Astrocyte of the hippocampus (primary cell): ENCODE measurements at regions not wholly inside any gene's neighbourhood (a gene's known extent, or its start where the extent isn't known, plus 50 kb on each side); places are given as distances from the start of the nearest gene placed in this dataset.
"Not testable (repeated sequence)": the region's sequence is repeated elsewhere in the genome, so short reads cannot be mapped to it uniquely, and the experiment has no call there.

Source experiments
- DNase-seq: peaks from one replicate; pipeline ENCODE4 v3.0.0; 2011; ENCODE audit warnings: low read depth, low spot score

DNA sequence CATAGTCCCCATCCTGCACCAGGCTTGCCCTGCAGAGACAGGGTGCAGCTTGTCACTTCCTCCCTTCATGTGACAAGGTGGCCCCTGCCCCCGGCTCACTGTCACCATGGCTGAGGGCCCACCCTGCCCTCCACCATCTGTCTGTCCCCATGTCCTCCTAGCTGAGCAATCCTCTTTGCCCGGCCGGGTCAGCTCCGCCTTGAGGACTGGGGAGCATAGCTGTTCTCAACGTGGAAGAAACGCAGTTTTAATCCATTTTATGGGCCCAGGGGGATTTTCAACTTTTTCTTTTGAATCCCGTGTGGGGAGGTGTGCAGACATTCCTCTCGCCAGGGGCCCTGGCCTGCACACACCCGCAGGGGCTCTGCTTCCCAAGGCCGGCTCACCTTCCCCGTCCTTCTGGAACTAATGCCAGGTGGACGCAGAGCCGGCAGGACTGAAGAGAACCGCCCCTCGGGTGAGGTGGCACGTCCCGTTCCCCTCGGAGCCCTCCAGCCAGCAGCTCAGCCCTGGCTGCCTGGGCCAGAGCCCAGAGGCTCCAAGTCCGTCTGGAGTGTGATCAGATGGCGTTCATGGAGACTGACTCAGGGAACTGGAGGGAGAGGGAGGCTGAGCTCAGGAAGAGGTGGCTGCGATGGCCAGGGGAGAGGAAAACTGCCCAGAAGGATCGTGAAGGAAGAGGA lies 1108.7 kb downstream of the BRD1 start:
- DNase-seq: no peak

DNA sequence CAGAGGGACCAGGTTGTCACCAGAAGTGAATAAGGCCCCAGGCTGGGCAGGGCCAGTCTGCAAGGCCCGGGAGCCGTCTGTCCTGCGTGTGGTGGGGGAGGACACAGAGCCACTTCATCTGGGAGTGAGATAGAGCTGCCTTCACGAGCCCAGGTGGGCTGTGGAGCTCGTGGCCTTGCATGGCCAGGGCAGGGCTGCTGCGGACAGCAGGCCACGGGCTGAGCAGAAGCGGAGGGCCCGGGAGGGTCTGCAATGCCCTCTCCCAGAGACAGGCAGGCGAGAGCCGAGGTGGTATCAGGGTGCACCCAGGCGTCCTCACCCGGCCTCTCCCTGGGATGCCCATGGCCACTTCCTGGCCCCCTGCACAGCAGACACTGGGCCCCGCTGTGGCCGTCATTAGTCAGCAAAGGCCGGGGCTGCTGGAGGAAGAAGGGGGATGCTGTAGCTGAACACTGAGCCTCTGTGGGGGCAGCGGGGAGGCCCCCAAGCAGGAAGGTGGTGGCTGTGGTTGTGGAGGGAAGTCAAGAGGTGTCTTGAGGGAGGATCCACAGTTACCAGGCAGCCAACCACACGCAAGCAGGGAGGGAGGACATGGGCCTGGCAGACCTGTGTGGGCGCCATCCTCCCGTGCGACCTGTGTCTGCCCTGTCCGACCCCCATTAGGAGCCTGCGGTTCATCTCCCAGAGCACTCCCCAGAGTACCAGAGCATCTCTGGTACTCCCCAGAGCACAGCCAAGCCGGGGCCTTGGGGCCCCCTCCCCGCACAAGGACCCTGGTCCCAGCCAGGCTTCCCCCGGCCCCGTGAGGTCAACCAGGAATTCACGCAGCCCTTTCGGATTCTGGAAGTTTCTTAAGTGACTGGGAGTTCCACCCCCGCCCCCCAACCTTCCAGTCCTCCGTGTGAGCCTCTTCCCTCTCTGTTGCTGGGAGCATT lies 1109.5 kb downstream of the BRD1 start:
- DNase-seq: no peak

- no peak for DNase-seq
Observed at GRCh38 chr22:48717076-48717810, 1110.4 kb downstream of the BRD1 start.

- not testable (repeated sequence) for DNase-seq
Observed at GRCh38 chr22:48716154-48716553, 1111.5 kb downstream of the BRD1 start.

DNA sequence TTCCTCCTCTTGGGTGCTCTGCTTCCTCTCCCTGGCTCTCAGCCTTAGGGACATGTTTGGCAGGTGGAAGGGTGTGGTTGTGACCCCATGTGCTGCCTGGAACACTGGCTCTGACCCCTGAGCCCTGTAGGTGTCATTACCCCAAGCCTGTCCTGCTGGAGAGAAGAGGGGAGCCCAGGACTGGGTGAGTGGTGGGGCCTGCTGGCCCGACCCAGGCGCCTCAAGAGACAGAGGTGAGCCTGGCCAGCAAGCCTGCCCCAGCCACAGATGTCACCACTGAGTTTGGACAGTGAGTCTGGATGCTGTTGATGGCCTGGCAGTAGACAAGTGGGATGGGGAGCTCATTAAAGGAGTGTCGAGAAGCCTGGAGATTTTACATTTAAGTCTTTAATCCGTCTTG lies 1112.2 kb downstream of the BRD1 start:
- DNase-seq: no peak

DNA sequence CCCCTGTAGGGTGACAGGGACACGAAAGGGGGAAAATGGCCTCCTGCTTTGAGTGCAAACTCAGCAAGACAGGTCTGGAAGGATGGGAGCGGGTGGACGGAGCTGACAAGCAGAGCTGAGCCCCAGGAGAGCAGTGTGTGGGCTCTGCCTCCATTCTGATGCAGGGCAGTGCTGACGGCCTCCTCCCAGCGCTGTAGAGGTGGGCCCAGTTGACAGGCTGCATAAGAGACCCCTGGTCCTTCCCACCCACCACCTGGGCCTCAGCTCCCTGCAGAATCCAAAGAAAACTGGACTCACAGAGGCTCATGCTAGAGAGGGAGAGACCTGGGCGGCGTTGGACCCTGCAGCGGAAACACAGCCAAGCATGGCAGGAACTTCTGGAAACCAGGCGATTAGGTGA lies 1113.4 kb downstream of the BRD1 start:
- DNase-seq: no peak

GRCh38 chr22:48713272-48714205 lies 1114.1 kb downstream of the BRD1 start:
- DNase-seq: peak; percentile 33

DNA sequence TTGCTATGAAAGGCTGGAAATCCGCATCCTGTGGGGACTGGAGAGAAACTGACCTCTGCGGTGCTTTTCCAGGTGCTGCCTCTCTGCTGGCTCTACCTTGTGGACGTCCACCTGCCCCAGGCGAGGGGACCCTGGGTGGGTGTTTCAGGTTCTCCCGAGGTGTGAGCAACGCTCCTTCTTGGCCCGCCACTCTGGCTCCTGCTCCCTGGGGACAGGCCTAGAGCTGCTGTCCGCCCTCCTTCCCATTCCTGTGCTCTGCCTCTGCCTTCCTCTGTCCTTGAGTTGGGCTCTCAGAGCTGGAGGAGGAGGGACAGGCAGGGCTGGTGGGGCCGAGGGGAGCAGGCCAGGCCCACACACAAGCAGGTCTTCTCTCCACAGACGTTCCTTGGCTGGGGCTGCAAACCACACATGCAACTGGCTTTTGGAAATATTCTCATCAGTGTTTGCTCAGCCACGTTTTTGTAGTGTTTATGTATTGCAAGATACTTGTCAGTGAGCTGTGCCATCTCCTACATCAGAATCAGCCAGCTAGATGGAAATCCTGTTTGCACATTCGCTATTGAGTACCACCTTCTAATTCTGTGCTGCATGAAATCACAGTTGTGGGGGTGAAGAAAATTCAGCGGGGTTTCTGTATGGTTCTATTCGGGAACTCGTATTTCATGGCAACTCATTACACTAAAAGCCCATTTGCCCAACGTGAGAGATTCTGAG lies 1115.0 kb downstream of the BRD1 start:
- DNase-seq: no peak

- DNase-seq: no peak
Observed at GRCh38 chr22:48711669-48712068, 1116.0 kb downstream of the BRD1 start.

- DNase-seq: no peak
Observed at GRCh38 chr22:48711031-48711431, 1116.6 kb downstream of the BRD1 start.

GRCh38 chr22:48710410-48710809 lies 1117.3 kb downstream of the BRD1 start:
- no peak for DNase-seq

GRCh38 chr22:48709976-48710375 lies 1117.7 kb downstream of the BRD1 start:
- DNase-seq: no peak

DNA sequence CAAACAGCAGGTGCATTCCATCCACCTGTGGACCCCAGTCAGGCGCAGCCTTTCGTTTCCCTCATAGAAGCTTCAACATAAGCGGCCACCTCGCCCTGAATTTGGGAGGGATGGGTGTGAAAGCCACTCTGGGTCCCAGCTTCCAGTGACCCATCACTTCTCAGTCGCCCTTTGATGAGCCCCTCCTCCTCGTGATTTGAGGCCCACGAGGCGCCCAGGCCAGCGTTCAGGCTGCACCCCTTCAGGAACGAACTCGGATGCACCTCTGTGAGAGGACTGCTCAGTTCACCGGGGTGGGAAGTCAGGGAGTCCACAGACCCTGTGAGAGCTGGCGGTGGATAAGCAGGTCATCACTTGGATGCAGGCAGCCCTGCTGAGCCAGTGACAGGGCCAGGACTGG lies 1118.2 kb downstream of the BRD1 start:
- DNase-seq: no peak

DNA sequence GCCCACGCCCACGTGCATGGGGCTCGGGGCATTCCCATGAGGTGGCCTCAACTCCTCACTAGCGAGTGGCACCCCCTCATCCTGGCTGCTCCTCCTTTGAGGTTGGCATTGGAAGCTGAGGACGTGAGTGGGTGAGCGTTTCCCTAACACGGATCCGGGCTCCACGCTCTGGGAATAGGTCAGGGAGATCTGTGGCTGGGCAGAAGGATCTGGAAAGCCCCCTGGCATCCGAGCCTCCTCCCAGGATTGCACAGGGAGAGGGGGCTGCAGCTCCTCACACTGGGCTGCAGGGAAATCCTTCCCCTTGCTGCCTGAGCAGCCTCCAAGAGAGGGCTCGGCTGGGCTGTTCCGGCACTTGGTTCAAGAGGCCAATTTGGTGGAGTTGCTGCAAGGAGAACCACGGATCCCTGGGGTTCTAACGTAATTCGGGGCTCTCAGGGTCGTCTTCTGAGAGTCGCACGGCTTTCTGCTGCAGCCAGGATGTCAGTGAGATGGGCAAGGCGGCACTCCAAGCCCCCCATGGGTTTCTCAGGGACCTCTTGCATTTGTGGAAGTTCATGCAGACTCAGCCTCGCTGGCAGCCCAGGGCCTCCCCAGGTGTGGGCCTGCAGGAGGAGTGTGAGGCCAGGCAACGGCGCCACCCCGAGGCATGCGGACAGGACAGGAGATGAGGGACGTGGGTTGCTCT lies 1119.0 kb downstream of the BRD1 start:
- no peak for DNase-seq

DNA sequence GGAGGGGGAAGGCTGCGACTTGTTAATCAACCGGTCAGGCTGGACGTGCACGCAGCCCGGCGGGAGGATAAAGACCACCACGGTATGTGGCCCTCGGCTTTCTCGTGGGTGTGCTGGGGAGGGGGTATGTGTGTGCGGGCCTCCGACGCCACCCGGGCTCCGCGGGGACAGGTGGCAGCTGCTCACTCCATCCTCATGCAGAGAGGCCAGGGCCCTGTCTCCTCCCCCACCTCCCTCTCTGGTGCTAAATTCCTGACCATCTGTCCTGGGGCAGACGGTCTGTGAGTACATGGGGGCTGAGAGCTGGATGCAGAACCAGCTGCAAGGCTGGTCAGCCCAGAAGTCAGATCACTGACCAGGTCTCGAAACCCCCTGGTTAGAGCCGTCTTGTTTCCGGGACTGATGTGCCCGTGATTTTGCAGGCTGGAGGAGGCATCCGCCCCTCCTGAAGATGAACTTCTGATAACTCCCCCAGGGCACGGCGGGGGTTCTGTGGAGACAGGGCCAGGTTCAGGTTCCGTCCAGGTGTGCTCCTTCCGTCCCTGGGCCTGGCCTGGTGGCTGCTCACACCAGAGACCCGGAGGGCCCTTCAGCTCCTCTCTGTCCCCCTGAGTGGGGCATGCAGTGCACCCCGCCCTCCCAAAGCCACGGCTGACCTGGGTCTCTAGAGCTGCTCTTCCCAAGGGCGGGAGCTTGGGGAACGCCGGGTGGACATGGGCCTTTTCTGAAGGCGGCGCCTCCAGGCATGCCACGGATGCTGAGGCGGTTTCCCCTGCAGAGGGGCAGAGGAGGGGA lies 1119.7 kb downstream of the BRD1 start:
- DNase-seq: no peak

- DNase-seq: no peak
Observed at GRCh38 chr22:48706934-48707762, 1120.5 kb downstream of the BRD1 start.

GRCh38 chr22:48705917-48706605 lies 1121.6 kb downstream of the BRD1 start:
- DNase-seq: no peak
